Activated naive CD4-positive, alpha-beta T cell treated with anti-CD3 and anti-CD28 coated beads, Interleukin-2, amount 50 U/mL, for 72 hours (primary cell): ENCODE measurements at regions not wholly inside any gene's neighbourhood (a gene's known extent, or its start where the extent isn't known, plus 50 kb on each side); places are given as distances from the start of the nearest gene placed in this dataset.

ENCODE experiments used
- ATAC-seq, 2 donors: fragments of 150-1000 bp; cut with Tn5 transposase; 2 replicates each; pipeline ENCODE4 v1.10.0; 2021; ENCODE audit warnings: mild to moderate bottlenecking in 2 of 2, moderate library complexity in 2 of 2
- DNase-seq, 2 donors: peaks; one replicate each; pipeline ENCODE4 v3.0.0; 2021 to 2022; ENCODE audit warnings: low spot score in 2 of 2
- H3K27ac Mint-ChIP-seq, 2 donors: one replicate each; pipeline ENCODE4 v1.8.0; 2022; ENCODE audit warnings: mild to moderate bottlenecking in 2 of 2, mixed read lengths in 2 of 2
- H3K36me3 Mint-ChIP-seq, 2 donors: one replicate each; pipeline ENCODE4 v1.8.0; 2022; ENCODE audit warnings: mixed read lengths in 2 of 2
- H3K9me3 Mint-ChIP-seq, 2 donors: one replicate each; pipeline ENCODE4 v1.8.0; 2022; ENCODE audit warnings: mixed read lengths in 2 of 2

- Mint-ChIP-seq H3K36me3 (no peaks in the 10 kb centered on the region), H3K27ac (no peak overlapping the region), H3K9me3 (peaks cover 0 to 9% of the 10 kb centered on the region in 2 donors)
- ATAC-seq (no peak), DNase-seq (no peak)
Measured at GRCh38 chr1:69148731-69149130, 419.0 kb upstream of the LRRC7 start.

- no peak for ATAC-seq
- no peak for DNase-seq
- Mint-ChIP-seq H3K9me3 (peaks cover 8 to 24% of the 10 kb centered on the region in 2 donors), H3K36me3 (no peaks in the 10 kb centered on the region), H3K27ac (no peak overlapping the region)
Measured at GRCh38 chr1:69157046-69157756, 410.5 kb upstream of the LRRC7 start.

- H3K36me3 Mint-ChIP-seq = no peaks in the 10 kb centered on the region
- ATAC-seq (no peak), DNase-seq (no peak)
- no peak overlapping the region for H3K27ac Mint-ChIP-seq
- peaks cover 10 to 27% of the 10 kb centered on the region in 2 donors for H3K9me3 Mint-ChIP-seq
Measured at GRCh38 chr1:69163241-69163640, 404.5 kb upstream of the LRRC7 start.

DNA sequence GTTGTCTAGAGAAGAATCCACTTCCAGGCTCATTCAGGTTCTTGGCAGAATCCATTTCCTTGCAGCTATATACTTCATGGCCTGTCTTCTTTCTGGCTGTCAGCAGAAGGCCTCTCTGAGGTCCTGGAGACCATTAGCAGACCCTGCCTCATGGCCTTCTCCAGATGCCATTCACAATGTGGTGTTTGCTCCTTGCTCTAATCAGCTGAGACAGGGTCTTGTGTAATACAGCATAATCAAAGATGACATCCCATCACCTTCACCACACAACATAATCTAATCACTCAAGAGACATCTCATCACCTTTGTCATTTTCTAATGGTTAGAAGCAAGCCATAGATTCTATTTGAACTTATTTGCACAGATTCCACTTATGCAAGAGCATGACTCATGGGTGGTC, 403.9 kb upstream of the LRRC7 start:
- no peaks in the 10 kb centered on the region for H3K36me3 Mint-ChIP-seq
- ATAC-seq = no peak
- no peak overlapping the region for H3K27ac Mint-ChIP-seq
- peaks cover 10 to 27% of the 10 kb centered on the region in 2 donors for H3K9me3 Mint-ChIP-seq
- no peak for DNase-seq

DNA sequence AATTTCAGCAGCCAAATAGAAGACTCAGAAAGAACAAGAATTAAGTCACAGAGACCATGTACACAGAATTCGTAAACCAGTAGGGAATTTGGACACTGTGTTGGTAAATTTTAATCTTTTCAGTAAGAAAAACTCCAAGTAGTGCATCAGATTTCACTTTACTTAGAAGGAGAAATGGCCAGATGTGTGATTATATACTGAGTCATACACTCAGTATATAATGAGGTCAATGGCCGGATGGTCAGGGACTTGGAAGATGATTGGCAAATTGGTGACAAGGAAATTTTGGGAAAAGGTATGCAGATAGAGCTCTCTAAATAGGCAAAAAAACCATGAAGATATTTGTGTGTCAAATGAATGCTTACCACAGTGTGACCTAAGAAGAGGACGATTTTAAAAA, 399.8 kb upstream of the LRRC7 start:
- peaks cover 29 to 33% of the 10 kb centered on the region in 2 donors for H3K9me3 Mint-ChIP-seq
- ATAC-seq = no peak
- H3K27ac Mint-ChIP-seq = no peak overlapping the region
- H3K36me3 Mint-ChIP-seq = no peaks in the 10 kb centered on the region
- DNase-seq = no peak

DNA sequence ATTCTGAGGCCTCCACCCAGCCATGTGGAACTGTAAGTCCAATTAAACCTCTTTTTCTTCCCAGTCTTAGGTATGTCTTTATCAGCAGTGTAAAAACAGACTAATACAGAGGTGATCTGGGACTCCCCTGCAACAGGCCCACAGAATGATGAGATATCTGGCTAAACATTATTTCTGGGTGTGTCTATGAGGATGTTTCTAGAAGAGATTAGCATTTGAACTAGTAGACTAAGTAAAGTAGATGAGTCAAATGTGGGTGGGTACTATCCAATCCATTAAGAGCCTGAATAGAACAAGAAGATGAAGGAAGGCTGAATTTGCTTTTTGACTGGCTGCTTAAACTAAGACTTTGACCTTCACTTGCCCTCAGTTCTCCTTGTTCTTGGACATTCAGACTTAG, 396.5 kb upstream of the LRRC7 start:
- DNase-seq (no peak), ATAC-seq (no peak)
- Mint-ChIP-seq H3K27ac (no peak overlapping the region), H3K36me3 (no peaks in the 10 kb centered on the region), H3K9me3 (peaks cover 23 to 32% of the 10 kb centered on the region in 2 donors)

DNA sequence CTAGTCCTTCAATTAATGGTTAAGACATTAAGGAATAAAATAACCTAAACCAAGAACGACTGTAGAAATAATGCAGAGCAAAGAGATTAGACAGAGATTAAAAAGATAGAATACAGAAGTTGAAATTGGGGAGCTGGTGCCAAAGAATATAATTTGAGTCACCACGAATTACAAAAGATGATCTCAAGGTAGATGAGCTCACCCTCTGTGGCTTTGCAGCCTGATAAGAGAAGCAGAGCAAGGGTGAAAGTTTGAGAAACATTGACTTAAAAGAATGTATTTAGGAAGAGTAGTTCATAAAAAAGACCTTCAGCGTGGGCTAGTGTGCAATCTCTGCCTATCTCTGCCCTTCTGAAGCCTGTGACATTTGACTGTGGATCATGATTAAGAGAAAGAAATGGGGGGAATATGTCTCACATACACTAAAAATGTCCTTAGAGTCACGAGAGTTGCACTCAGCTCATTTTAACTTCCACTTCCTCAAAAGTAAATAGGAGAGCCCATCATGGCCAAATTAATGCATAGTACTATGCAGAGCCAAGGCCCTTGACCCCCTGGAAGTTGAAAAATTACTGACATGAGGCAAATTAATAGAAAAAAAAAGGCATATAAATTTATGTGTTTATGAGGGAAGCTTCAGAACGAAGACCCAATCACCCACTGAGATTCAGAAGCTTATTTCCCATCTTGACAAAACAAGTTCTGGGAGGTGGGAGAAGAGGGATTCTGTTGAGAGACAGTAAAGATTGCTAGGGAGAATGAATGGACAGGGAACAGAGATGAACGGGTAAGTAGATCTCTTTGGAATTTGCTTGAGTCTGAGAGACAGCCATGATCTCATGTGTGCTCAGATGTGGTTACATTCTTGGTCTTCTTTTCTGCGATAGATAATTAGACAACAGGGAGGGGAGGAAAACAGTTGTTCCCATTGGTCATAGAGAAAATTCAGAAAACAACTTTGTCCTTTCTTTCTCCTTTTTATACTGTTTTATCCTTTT, 395.4 kb upstream of the LRRC7 start:
- Mint-ChIP-seq H3K27ac (no peak overlapping the region), H3K9me3 (peaks cover 23 to 28% of the 10 kb centered on the region in 2 donors), H3K36me3 (no peaks in the 10 kb centered on the region)
- ATAC-seq (no peak), DNase-seq (no peak)

- H3K27ac Mint-ChIP-seq = no peak overlapping the region
- no peaks in the 10 kb centered on the region for H3K36me3 Mint-ChIP-seq
- H3K9me3 Mint-ChIP-seq = peaks cover 14 to 20% of the 10 kb centered on the region in 2 donors
- DNase-seq (no peak), ATAC-seq (no peak)
Measured at GRCh38 chr1:69175053-69175452, 392.7 kb upstream of the LRRC7 start.

- no peak for ATAC-seq
- no peak for DNase-seq
- Mint-ChIP-seq H3K36me3 (no peaks in the 10 kb centered on the region), H3K27ac (no peak overlapping the region), H3K9me3 (no peaks in the 10 kb centered on the region)
Measured at GRCh38 chr1:69180358-69180757, 387.4 kb upstream of the LRRC7 start.

- Mint-ChIP-seq H3K27ac (no peak overlapping the region), H3K36me3 (peaks cover 0 to 5% of the 10 kb centered on the region in 2 donors), H3K9me3 (peaks cover 7 to 12% of the 10 kb centered on the region in 2 donors)
- DNase-seq (no peak), ATAC-seq (no peak)
Measured at GRCh38 chr1:69185378-69185777, 382.3 kb upstream of the LRRC7 start.

DNA sequence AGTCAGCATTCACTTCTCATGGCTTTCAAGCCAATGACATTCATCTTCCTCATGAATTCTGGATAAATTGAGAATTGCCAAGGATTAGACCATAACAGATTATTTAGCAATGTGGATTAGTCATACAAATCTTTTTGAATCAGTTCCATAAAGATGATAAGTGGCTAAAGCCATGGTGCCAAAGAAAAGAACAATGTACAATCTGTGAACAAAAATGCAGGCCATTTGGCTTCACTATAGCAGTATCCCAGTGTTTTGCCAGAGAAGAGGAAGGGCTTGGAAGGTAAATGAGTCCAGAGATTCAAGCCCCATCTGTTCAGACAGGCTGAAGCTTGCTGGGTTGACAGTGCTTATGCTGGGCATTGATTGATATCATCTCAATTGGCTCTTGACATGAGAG, 376.4 kb upstream of the LRRC7 start:
- no peaks in the 10 kb centered on the region for H3K36me3 Mint-ChIP-seq
- H3K27ac Mint-ChIP-seq = no peak overlapping the region
- ATAC-seq (no peak), DNase-seq (no peak)
- peaks cover 19 to 30% of the 10 kb centered on the region in 2 donors for H3K9me3 Mint-ChIP-seq

DNA sequence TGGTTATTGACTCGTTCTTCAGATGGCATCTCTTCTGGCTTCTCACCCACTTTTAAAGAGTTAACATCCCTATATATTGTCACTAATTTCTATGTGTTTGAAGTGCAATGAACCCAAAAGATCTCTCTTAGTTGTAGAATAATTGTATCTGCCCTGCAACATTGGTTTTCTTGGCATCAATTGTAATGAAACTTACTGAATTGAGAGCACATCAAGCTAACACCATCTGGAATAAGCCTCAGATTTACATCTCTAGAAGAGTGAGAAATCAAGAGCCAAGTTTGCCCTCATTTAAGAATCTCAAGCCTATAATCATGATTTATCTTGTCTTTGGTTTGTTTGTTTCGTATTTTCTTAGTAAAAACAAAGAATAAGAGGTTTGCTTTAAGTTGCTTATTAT, 372.6 kb upstream of the LRRC7 start:
- Mint-ChIP-seq H3K27ac (no peak overlapping the region), H3K9me3 (peaks cover 12 to 18% of the 10 kb centered on the region in 2 donors), H3K36me3 (no peaks in the 10 kb centered on the region)
- ATAC-seq = no peak
- no peak for DNase-seq

DNA sequence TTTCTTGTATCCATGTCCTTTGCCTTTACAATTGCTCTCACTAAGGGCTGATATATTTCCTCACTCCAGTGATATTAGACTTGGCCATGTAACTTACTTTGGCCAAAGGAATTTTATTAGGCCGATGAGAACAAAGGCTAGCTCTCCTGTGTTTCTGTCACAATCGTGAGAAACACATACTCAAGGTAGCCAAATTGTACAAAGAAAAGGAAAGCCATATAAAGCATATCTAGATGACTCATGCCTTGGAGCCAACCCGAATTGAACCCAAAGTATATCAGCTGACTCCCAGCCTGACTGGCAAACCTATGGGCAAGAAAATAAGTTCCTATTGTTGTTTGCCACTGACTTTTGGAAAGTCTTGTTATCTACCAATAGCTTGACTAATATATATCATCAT, 371.7 kb upstream of the LRRC7 start:
- ATAC-seq (no peak), DNase-seq (no peak)
- H3K9me3 Mint-ChIP-seq = peaks cover 16 to 22% of the 10 kb centered on the region in 2 donors
- no peak overlapping the region for H3K27ac Mint-ChIP-seq
- no peaks in the 10 kb centered on the region for H3K36me3 Mint-ChIP-seq

GRCh38 chr1:69197816-69198215, 369.9 kb upstream of the LRRC7 start:
- H3K27ac Mint-ChIP-seq = no peak overlapping the region
- peaks cover 19 to 22% of the 10 kb centered on the region in 2 donors for H3K9me3 Mint-ChIP-seq
- no peaks in the 10 kb centered on the region for H3K36me3 Mint-ChIP-seq
- no peak for ATAC-seq
- no peak for DNase-seq

DNA sequence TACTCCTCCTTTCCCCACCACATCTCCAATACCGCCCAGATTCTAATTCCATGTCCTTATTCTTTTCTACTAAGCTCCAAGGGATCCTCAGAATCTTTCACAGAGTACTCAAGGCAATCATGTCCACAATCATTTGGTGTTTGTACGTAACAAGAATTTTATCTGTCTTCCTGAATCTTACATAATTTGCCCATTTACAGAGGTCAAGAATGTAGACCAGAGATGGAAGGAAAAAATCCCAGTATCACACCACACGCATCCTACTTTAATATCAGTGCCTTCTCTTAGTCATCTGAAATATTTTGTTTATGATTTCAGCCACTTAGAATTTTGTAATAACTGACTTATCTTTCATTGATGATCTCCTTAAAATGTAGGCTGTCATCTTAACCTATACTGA, 366.0 kb upstream of the LRRC7 start:
- Mint-ChIP-seq H3K36me3 (no peaks in the 10 kb centered on the region), H3K27ac (no peak overlapping the region), H3K9me3 (peaks cover 13 to 20% of the 10 kb centered on the region in 2 donors)
- DNase-seq (no peak), ATAC-seq (no peak)

DNA sequence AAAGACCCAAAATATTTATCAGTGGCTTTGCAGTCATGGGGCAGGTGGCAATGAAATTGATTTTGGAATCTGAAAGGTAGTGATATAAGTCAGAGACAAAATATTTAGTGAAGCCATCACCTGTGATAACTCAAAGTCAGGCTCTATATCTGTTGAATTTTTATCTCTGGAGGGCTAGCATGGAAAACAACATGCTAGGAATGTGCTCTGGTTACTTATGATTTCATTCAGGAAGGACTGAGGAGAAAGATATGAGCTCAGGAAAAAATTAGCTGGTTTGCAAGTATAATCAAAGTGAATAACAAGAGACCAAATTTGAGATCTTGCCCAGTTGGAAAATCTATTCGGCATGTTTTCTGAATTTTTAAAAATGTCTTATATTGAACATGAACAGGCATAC, 364.6 kb upstream of the LRRC7 start:
- no peak overlapping the region for H3K27ac Mint-ChIP-seq
- ATAC-seq (no peak), DNase-seq (no peak)
- H3K36me3 Mint-ChIP-seq = no peaks in the 10 kb centered on the region
- H3K9me3 Mint-ChIP-seq = peaks cover 13 to 20% of the 10 kb centered on the region in 2 donors

- ATAC-seq (no peak), DNase-seq (no peak)
- no peak overlapping the region for H3K27ac Mint-ChIP-seq
- no peaks in the 10 kb centered on the region for H3K36me3 Mint-ChIP-seq
- H3K9me3 Mint-ChIP-seq = peaks cover 0 to 21% of the 10 kb centered on the region in 2 donors
Measured at GRCh38 chr1:69213644-69214043, 354.1 kb upstream of the LRRC7 start.
